ENCODE measurements at regions not wholly inside any gene's neighbourhood (a gene's known extent, or its start where the extent isn't known, plus 50 kb on each side); places are given as distances from the start of the nearest gene placed in this dataset.
"Not testable (repeated sequence)": the region's sequence is repeated elsewhere in the genome, so short reads cannot be mapped to it uniquely, and the experiment has no call there.

GRCh38 chr6:19608546-19608945, 228.6 kb upstream of the ID4 start:
- DNase-seq (ENCODE audit: low read depth in 2 of 2) = no peak

GRCh38 chr6:19609972-19610641, 227.1 kb upstream of the ID4 start:
- no peak for DNase-seq (ENCODE audit: low read depth in 2 of 2)

- not testable (repeated sequence) for DNase-seq (ENCODE audit: low read depth in 2 of 2)
Observed at GRCh38 chr6:19612672-19613466, 224.3 kb upstream of the ID4 start.

- DNase-seq (ENCODE audit: low read depth in 2 of 2) = no peak
Observed at GRCh38 chr6:19613678-19614077, 223.5 kb upstream of the ID4 start.

GRCh38 chr6:19616022-19616421, 221.1 kb upstream of the ID4 start:
- DNase-seq (ENCODE audit: low read depth in 2 of 2) = no peak

GRCh38 chr6:19632230-19632629, 204.9 kb upstream of the ID4 start:
- DNase-seq (ENCODE audit: low read depth in 2 of 2) = no peak

- DNase-seq (ENCODE audit: low read depth in 2 of 2) = no peak
Observed at GRCh38 chr6:19632786-19633185, 204.4 kb upstream of the ID4 start.

- DNase-seq (ENCODE audit: low read depth in 2 of 2) = no peak
Observed at GRCh38 chr6:19635728-19636127, 201.4 kb upstream of the ID4 start.

GRCh38 chr6:19637010-19637409, 200.2 kb upstream of the ID4 start:
- DNase-seq (ENCODE audit: low read depth in 2 of 2) = no peak

GRCh38 chr6:19638931-19639330, 198.2 kb upstream of the ID4 start:
- DNase-seq (ENCODE audit: low read depth in 2 of 2) = no peak

- no peak for DNase-seq (ENCODE audit: low read depth in 2 of 2)
Observed at GRCh38 chr6:19643287-19643686, 193.9 kb upstream of the ID4 start.

- no peak for DNase-seq (ENCODE audit: low read depth in 2 of 2)
Observed at GRCh38 chr6:19643713-19644112, 193.5 kb upstream of the ID4 start.

- DNase-seq (ENCODE audit: low read depth in 2 of 2) = no peak
Observed at GRCh38 chr6:19655744-19656143, 181.4 kb upstream of the ID4 start.

GRCh38 chr6:19660123-19660910, 176.9 kb upstream of the ID4 start:
- DNase-seq (ENCODE audit: low read depth in 2 of 2) = no peak

GRCh38 chr6:19662911-19663310, 174.3 kb upstream of the ID4 start:
- no peak for DNase-seq (ENCODE audit: low read depth in 2 of 2)

GRCh38 chr6:19663479-19663878, 173.7 kb upstream of the ID4 start:
- no peak for DNase-seq (ENCODE audit: low read depth in 2 of 2)

- no peak for DNase-seq (ENCODE audit: low read depth in 2 of 2)
Observed at GRCh38 chr6:19664050-19664449, 173.1 kb upstream of the ID4 start.

GRCh38 chr6:19664878-19665612, 172.1 kb upstream of the ID4 start:
- no peak for DNase-seq (ENCODE audit: low read depth in 2 of 2)

- DNase-seq (ENCODE audit: low read depth in 2 of 2) = no peak
Observed at GRCh38 chr6:19665613-19665909, 171.6 kb upstream of the ID4 start.

- no peak for DNase-seq (ENCODE audit: low read depth in 2 of 2)
Observed at GRCh38 chr6:19668710-19669109, 168.5 kb upstream of the ID4 start.

GRCh38 chr6:19669206-19669605, 168.0 kb upstream of the ID4 start:
- no peak for DNase-seq (ENCODE audit: low read depth in 2 of 2)

GRCh38 chr6:19682859-19683258, 154.3 kb upstream of the ID4 start:
- DNase-seq (ENCODE audit: low read depth in 2 of 2) = no peak

Data from stimulated activated CD8-positive, alpha-beta memory T cell treated with anti-CD3 and anti-CD28 coated beads, Interleukin-2, amount 100 ng/mL, for 48 hours (primary cell).